Calu3 (cell line): ENCODE measurements at regions not wholly inside any gene's neighbourhood (a gene's known extent, or its start where the extent isn't known, plus 50 kb on each side); places are given as distances from the start of the nearest gene placed in this dataset.

Source experiments
- BruUV-seq: library from RNA; stranded (reverse); fragments of 400-500 nt; replicated peaks from 2 replicates; lab custom pipeline; 2021; lab: Mats Ljungman, UMichigan
- CTCF ChIA-PET: fragments of 300-600 bp; sonication (Branson Sonifier 250); formaldehyde crosslinking; loops from one replicate; lab custom pipeline; 2022; ENCODE audit warnings: antibody characterized with exemption; lab: Charles Lee
- DNase-seq: peaks from one replicate; pipeline ENCODE4 v3.0.0; 2022
- H3K27ac Mint-ChIP-seq: one replicate; pipeline ENCODE4 v1.8.0; 2022; ENCODE audit warnings: mixed read lengths; ENCODE audit not compliant: unreplicated experiment
- H3K27me3 Mint-ChIP-seq: one replicate; pipeline ENCODE4 v1.8.0; 2022; ENCODE audit warnings: mixed read lengths; ENCODE audit not compliant: unreplicated experiment
- H3K36me3 Mint-ChIP-seq: one replicate; pipeline ENCODE4 v1.8.0; 2022; ENCODE audit warnings: mild to moderate bottlenecking, moderate library complexity, mixed read lengths; ENCODE audit not compliant: insufficient read depth, unreplicated experiment
- H3K4me1 Mint-ChIP-seq: one replicate; pipeline ENCODE4 v1.8.0; 2022; ENCODE audit warnings: mild to moderate bottlenecking, low read depth, mixed read lengths; ENCODE audit not compliant: unreplicated experiment
- H3K4me3 Mint-ChIP-seq: one replicate; pipeline ENCODE4 v1.8.0; 2022; ENCODE audit warnings: mild to moderate bottlenecking, low read depth, moderate library complexity, mixed read lengths; ENCODE audit not compliant: unreplicated experiment
- H3K9me3 Mint-ChIP-seq: one replicate; pipeline ENCODE4 v1.8.0; 2022; ENCODE audit warnings: low read depth, mixed read lengths; ENCODE audit not compliant: unreplicated experiment
- CTCF ChIP-seq: fragments of 200-600 bp; IDR thresholded peaks from one replicate; pipeline ENCODE4 v1.8.0; 2022; ENCODE audit warnings: antibody characterized with exemption; ENCODE audit not compliant: unreplicated experiment
- intact Hi-C: fragments of 100-400 bp; cut with micrococcal nuclease; formaldehyde crosslinking; loops from one replicate; pipeline ENCODE4 v1.10.0; 2022; ENCODE audit not compliant: unreplicated experiment

- CTCF ChIA-PET = no interaction called here
- Mint-ChIP-seq H3K27ac (no peak overlapping the region), H3K4me1 (peaks cover 17% of the 10 kb centered on the region), H3K36me3 (no peaks in the 10 kb centered on the region), H3K9me3 (no peaks in the 10 kb centered on the region), H3K27me3 (peaks cover 61% of the 10 kb centered on the region), H3K4me3 (no peak overlapping the region)
- DNase-seq = no peak
- intact Hi-C loops = no loop called here
- BruUV-seq = no TSS peak
- no peak for TF ChIP-seq CTCF
Observed at GRCh38 chr9:36779582-36779981, 206.9 kb downstream of the MELK start.

- DNase-seq = no peak
- H3K36me3 Mint-ChIP-seq = no peaks in the 10 kb centered on the region
- no peak for TF ChIP-seq CTCF
- H3K9me3 Mint-ChIP-seq = no peaks in the 10 kb centered on the region
- CTCF ChIA-PET = no interaction called here
- no peak overlapping the region for H3K27ac Mint-ChIP-seq
- peaks cover 67% of the 10 kb centered on the region for H3K27me3 Mint-ChIP-seq
- H3K4me3 Mint-ChIP-seq = no peak overlapping the region
- peaks cover 17% of the 10 kb centered on the region for H3K4me1 Mint-ChIP-seq
- intact Hi-C loops = no loop called here
- BruUV-seq = no TSS peak
Observed at GRCh38 chr9:36780186-36780585, 207.5 kb downstream of the MELK start.

- H3K27me3 Mint-ChIP-seq = peaks cover 74% of the 10 kb centered on the region
- H3K9me3 Mint-ChIP-seq = no peaks in the 10 kb centered on the region
- no peak overlapping the region for H3K27ac Mint-ChIP-seq
- DNase-seq = peak; percentile 39
- CTCF ChIA-PET = interaction anchor here (0.6 kb wide), 1 partner anchor 11 kb away, joined by 3 read pairs; no protein-coding TSS in a partner anchor
- TF ChIP-seq CTCF = no peak
- no peaks in the 10 kb centered on the region for H3K36me3 Mint-ChIP-seq
- BruUV-seq = no TSS peak
- H3K4me3 Mint-ChIP-seq = no peak overlapping the region
- intact Hi-C loops = no loop called here
- H3K4me1 Mint-ChIP-seq = peaks cover 17% of the 10 kb centered on the region
Observed at GRCh38 chr9:36781533-36781932, 208.8 kb downstream of the MELK start.
